GM19455 (cell line): ENCODE measurements at regions not wholly inside any gene's neighbourhood (a gene's known extent, or its start where the extent isn't known, plus 50 kb on each side); places are given as distances from the start of the nearest gene placed in this dataset.

ENCODE experiments used
- ATAC-seq: cut with Tn5 transposase; IDR thresholded peaks from one replicate; pipeline ENCODE4 v1.9.1; 2021; ENCODE audit not compliant: unreplicated experiment

DNA sequence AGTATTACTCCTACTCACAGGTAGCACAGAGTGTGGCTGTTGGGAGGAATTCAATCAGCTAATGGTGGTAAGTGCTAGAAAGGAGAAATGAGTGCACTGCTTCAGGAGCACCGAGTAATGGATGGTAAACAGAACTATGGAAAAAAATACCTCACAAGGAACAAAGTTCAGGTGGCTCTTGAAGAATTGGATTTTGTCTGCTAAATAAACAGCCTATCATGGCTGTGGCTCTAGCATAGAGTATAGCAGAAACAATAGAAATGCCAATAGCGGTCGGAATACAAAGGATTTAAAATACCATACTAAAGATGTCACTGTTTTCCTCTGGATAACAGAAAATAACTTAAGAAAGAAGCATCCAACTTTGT lies 482.5 kb downstream of the NUP35 start:
- no peak for ATAC-seq

DNA sequence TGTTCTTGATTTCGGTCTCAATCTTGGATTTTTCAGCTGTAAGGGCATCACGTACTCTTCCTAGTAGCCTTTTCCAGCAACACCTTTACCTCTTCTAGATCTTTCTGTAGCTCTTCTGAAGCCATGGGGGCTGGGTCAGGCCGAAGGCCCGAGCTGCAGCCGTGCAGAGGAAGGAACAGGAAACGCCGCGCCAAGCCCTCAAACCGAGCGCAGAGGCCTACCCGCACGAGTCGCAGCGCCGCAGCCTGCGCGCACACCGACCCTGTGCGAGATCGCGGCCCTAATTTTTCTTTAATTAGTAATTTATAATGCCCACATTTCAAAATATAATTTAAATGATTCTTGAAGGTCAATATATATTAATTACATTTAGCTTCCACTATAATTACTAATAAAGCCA lies 483.8 kb downstream of the NUP35 start:
- no peak for ATAC-seq

DNA sequence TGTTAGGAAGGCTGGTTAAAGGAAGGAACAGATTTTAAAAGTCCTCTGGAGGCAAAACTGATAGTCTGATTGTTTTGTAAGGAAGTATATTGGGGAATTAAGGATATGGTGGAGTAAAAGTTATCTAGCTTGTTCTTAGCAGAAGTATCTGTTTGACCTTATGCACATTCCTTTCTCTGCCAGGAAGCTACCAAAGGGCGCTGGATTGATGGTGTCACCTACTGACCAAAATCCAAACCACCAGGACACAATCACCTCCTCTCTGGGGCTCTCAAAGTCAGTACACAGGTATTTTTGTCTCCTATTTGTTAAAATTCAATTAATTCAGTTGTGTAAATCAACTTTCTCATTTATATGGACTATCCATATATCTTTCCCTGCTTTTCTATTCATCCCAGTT lies 484.5 kb downstream of the NUP35 start:
- ATAC-seq: no peak

DNA sequence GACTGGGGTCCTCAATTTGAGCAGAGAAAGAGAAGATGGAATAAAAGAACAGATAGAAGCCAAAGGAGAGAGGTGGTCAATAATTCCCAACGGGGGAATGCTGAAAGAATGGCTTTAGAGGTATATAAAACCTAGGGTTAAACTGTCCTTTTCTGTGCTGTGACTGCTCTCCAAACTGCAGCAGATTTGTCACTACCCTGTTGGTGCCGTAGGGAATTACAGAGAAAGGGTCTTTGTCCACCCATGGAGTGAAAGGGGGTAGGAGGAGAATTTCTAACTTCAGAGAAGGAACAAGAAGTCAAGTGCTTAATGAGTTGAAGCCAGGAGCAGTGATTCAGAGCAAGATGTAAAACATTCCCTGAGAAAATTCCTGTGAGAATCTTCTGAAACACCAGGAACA lies 486.5 kb downstream of the NUP35 start:
- no peak for ATAC-seq

DNA sequence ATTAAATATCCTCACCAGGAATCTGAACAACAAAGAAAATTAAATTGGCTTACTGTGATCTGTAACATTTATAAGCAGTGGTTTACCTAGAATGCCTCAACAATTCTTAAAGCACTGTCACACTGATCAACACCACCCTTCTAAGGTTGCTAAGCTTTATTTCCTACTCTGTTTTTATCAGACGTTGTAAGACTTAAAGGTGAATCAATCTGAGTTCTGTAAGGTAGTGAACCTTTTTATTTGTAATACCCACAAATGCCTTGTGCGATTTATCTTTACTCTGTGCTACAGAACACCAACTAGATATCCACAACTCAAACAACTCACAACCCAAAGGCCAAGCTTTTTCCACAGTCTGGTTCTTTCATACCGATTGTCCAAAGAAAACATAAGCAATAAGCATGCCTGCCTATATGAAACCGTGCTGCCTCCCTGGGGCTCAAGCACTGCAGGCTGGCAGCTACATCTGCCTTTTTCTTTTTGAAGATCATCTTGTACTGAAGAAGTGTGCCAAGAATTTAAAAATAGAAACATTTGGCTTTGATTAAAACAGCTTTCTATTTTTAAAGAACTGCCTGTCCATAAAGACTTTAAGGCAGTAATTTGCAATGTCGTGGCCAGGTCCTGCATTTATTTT lies 490.7 kb downstream of the NUP35 start:
- no peak for ATAC-seq

DNA sequence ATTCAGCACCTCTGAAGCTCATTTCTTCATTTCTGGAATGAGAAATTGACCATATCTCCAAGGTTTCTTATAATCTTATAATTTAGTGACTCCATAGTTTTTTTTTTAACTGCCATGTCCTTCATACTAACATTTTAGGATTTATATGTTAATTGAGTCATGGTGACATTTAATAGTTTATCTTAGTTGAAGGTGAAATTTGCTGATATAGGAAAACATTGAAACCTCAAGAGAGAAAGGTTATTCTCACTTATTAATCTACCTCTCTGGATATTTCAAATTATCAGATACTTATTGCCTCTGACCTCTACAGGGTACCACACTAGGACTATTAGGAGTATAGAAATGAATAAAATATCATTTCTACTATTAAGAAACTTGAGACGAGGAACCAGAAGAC lies 499.0 kb downstream of the NUP35 start:
- ATAC-seq: no peak

DNA sequence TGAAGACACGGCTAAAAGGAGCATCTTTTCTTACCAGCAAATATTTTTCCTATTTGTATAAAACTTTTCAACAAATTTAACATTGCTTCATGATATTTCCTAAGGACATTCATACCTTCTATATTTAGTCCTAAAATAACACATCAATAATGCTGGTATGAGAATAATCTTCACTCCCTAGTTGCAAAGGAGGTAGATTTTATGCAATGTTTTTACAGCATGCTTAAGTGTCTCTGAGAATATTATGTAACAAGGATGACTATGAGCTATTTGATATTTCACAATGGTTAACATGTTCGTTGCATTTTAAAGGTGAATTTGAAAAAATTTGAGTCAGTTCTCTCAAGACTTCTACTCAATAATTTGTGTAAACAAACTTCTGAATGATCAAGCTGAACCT lies 506.7 kb downstream of the NUP35 start:
- ATAC-seq: no peak

DNA sequence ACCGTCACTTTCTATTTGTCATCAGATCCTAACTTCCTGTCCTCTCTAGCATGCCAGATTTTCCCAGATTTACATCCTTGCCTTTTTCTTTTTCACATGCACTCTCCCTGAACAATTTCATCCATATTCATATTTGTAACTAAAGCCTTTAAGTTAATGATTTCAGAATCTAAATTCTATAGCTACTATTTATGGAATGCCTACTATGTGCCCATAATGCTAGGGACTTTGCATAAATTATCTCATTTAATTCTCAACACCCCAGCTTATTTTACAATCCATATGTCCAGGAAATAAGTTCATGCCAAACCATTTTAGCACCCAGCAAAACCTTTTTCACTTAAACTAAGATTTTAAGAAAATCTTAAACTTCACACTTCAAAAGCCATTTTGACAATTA lies 531.9 kb downstream of the NUP35 start:
- ATAC-seq: no peak

DNA sequence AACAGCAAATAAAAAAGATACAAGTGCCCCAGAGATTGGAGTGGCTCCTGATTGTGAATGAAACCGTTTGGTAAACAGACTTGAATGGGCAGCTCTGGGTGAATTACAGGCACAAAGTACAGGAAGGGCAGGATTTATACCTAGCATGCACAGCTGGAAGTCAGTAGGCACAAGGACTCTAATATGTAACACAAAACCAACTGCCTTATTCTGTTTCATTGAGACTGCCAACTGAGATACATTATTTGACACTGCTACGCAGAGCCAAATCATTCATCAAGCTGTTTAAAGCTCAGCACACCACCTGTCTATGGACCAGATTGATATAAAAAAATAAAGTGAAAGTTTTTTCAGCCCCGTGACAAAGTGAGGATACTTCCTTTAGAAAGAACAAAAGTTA lies 541.2 kb downstream of the NUP35 start:
- ATAC-seq: no peak

DNA sequence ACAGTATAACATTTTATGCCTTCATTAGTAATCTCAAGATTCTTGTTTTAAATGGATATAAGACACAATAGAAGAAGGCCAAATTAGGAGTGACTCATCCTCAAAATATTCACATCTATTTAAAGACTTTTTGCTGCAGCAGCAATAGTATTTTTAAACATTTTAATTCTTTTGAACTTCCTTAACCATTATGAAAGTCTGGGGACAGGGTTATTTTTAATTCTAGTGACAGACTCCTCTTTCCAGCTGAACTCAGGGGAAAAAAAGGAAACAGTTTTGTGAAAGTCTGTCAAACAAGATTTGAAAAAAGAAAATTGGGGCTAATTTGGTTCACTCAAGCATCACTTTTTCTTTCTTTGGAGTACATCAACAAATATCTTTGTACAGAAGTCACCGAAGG lies 541.8 kb downstream of the NUP35 start:
- no peak for ATAC-seq

DNA sequence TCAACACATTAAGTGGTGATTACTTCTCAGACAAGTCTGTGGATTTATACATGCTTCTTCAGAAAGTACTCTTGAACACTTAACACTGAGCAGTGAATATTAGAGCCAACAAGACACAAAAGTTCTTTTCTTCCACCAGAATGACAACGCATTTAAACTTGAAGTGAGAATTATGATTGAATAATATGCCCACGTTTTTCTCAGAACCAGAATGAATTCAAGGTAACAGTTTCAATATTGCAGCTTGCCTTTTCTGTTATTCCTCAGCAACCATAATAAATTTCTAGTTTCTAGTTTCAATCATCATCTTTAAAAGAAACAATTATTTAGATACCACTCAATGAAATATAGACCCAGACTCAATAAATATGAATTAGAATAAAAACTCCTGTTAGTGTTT lies 547.0 kb downstream of the NUP35 start:
- no peak for ATAC-seq

DNA sequence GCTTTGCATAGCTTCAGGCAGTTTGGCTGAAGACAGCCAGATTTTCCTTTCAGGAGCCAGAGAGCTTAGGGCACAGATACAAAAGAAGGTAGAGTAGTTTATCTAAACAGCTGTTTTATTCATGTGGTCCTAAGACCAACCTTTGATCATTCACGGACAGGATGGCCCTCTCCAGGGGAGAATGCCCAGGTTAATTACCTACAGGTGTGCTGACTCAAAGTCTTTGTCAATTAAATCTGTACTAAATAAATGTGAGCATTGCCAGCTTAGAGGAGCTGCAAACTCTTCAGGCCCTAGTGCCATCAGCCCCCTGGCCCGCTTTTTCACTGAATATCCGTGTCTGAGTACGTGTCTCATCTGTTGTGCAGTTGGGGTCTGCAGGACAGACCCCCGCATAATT lies 554.7 kb downstream of the NUP35 start:
- ATAC-seq: no peak

DNA sequence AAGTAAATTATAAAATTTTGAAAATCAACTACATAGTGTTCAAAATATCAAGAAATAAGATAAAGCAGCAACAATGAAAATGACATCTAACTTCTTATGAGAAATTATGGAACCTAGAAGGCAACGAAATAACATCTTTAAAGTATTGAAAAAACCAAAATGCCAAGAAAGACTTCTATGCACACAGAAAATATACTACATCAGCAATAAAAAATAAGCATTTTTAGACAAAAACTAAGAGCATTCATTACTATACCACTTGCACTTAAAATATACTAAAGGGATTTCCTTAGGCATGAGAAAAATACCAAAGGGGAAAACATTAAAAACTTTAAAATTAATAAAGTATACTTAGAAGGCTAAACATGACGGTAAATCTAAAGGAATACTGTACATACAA lies 556.3 kb downstream of the NUP35 start:
- ATAC-seq: no peak

DNA sequence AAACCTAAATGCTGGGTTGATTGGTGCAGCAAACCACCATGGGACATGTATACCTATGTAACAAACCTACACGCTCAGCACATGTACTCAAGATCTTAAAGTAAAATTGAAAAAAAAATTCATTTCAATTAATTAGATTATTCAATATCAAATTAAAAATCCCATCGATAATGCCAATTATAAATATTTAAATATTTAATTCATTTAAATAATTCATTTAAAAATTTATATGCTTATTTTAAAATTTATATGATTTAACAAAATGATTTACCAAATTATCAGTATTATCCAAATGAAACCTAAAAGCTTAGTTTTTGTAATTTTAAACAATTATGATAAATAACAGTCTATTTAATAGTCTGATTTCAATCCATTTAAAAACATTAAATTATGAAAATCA lies 560.4 kb downstream of the NUP35 start:
- no peak for ATAC-seq

DNA sequence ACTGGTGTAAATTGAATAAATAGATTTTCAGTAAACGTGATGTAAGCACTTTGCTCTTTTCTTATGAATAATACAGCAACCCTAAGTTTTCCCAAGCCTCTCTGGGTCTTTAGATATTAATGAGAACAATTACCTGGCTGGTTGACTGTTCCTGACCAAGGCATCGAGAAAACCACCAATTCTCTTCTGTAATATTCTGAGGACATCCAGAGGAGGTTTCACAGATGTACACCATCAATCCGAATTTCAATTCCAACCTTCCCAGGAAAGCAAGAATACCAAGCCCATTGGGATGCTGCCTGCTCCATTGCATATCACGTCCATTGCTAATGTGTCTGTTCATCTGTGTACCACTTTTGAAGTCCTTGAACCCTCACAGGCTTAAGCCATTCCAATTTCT lies 571.8 kb downstream of the NUP35 start:
- no peak for ATAC-seq

DNA sequence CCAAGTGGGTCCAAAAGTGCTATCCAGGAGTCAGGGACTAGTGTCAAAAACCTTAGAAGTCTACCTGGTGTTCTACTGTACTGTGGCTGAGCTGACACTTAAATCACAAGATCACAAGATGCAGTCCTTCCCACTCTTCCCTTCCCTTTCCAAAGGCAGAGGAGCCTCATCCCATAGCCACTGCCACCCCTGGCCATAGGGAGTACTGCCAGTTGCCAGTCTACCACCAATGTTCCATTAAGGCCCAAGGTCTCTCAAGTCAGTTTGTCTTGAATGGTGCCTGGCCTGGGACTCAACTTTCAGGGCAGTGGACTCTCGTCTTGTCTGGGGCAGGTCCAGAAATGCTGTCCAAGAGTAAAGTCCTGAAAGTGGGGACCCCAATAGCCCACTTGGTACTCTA lies 585.6 kb downstream of the NUP35 start:
- ATAC-seq: no peak

DNA sequence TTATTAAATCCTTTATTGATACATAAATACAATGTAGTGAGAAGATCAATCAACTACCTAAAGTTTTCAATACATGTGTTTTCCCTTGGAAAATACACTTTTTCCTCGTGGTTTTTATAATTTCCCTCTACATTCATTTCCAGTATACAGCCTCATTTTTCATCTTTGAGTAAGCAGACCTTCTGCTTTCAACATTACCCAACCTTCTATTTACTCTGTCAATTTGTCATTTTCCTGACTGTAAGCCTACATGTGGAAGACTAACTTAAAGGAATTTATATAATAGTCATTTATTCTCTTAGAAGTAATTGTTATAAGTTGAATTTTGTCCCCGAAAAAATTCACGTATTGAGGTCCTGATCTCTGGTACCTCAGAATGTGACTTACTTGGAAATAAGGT lies 594.0 kb downstream of the NUP35 start:
- no peak for ATAC-seq

DNA sequence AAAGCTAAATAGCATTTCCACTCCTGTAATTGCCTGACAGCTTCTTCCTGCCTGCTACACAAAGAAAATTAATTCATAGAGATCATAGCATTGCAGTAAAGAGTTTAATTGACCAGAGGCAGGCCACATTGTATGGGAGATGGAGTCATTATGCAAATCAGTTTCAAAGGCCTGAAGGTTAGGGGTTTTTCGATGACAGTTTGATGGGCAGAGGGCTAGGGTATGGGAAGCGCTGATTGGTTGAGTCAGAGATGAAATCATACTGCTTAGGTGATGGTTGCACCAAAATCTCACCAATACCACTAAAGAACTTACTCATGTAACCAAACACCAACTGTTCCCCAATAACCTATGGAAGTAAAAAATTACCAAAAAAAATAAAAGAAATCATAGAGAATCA lies 599.0 kb downstream of the NUP35 start:
- ATAC-seq: no peak

DNA sequence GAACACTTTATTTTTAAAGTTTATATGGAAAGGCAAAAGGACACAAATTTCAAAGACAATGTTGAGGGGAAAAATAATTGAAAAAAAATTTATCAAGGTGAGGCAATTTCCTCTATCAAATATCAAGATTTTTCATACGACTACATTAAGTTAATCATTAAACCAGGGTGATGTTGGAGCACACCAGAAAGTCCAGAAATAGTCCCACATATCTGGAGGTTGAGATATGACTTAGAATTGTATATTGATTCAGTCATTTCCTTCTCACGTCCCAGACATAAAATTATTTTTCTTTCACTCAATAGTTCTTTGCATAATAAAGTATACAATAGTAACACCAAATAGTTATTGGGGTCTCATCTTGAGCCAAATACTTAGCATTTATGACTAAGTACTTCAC lies 605.1 kb downstream of the NUP35 start:
- no peak for ATAC-seq

DNA sequence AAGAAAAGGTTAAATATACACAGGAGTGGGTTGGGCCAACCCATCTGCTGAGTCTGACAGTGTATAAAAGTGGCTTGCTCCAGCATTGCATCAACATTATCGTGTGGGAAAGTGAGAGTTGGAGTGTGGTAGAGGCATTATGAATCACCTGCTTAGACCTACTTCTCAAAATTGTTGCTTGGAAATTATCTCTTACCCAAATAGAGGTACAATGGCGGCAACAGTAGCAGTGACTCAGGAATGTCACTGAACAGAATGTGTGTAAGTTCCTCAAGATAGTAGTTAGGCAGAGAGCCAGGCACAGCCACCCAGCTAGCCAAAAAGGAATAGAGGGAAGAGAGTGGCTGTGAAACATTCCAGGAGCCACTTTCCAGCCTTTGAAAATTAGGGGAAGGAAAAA lies 616.0 kb downstream of the NUP35 start:
- ATAC-seq: no peak

DNA sequence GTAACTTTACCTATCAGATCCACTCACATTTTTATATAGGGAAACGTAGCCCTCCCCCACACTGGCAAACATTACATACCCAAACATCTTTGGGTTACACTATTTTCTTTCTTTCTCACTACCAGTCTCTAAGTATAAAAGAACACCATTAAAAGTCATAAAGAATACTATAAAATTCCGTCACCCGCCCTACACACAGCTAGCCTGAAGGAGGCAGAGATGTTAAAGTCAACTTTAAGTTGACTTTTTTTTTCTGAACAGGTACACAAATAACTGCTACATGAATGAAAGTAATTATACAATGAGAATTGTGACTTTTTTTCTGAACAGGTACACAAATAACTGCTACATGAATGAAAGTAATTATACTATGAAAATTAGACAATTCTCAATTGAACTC lies 628.3 kb downstream of the NUP35 start:
- ATAC-seq: no peak

DNA sequence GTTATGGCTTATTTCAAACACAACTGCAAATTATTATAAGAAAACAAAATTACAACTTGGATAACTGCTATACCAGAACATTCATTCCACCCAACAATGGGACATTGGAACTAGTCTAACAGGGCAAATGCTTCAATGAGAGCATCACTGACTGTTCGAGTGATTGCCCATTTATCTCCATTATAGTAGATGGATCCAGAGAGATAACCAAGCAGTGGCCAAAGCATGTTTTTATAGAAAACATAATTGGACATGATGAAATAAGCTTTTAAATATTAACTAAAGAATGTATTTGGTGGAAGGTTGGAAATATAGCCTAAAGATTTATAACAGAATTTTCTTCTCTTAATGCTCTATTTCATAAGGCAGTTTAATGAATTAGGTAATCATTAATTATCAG lies 634.8 kb downstream of the NUP35 start:
- ATAC-seq: no peak

DNA sequence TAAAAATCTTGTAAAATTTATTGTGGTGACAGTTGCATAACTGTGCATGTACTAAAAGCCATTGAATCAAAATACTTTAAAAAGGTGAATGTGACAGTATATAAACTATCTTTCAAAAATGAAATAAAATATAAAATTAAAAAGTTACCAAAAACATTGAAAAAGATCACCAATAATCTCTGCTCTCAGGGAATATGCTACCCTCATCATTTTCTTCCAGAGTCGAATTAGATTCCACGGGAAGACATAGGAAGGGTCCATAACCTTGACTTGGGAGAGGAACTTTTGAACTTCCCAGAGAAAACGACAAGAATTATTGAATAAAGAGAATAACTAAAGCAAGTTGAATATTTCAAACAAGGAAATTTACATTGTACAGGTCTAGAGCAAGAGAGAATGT lies 649.5 kb downstream of the NUP35 start:
- no peak for ATAC-seq

DNA sequence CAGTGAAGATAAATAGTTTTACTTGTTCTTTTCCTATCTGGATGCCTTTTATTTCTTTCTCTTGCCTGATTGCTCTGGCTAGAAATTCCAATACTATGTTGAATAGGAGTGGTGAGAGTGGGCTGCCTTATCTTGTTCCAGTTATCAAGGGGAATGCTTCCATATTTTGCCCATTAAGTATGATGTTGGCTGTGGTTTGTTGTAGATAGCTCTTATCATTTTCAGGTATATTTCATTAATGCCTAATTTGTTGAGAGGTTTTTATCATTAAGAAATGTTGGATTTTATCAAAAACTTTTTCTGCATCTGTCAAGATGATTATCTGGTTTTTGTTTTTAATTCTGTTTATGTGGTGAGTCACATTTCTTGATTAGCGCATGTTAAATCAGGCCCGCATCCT lies 655.8 kb downstream of the NUP35 start:
- ATAC-seq: no peak
